ENCODE measurements at regions not wholly inside any gene's neighbourhood (a gene's known extent, or its start where the extent isn't known, plus 50 kb on each side); places are given as distances from the start of the nearest gene placed in this dataset.

GRCh38 chr21:41010101-41010435 is 157.9 kb upstream of the BACE2 start (continued):
- TF ChIP-seq CHD1 (IDR thresholded peaks at IDR 0.05; ENCODE audit: low read depth, low read length) (no peak), MAX (IDR thresholded peaks at IDR 0.05) (no peak), BCL11A (IDR thresholded peaks at IDR 0.05; ENCODE audit: low read depth in 2 of 2, low read length in 2 of 2) (no peak)

All from H1 (cell line).